ENCODE measurements at regions not wholly inside any gene's neighbourhood (a gene's known extent, or its start where the extent isn't known, plus 50 kb on each side); places are given as distances from the start of the nearest gene placed in this dataset.

GRCh38 chr6:22053391-22053997 is 243.3 kb downstream of the PRL start:
- no peak for TF ChIP-seq POLR2AphosphoS5 (IDR thresholded peaks at IDR 0.05; ENCODE audit: borderline replicate concordance, low read depth, low read length)
- no peak for TF ChIP-seq EZH2 (IDR thresholded peaks at IDR 0.05)
